ENCODE measurements at regions not wholly inside any gene's neighbourhood (a gene's known extent, or its start where the extent isn't known, plus 50 kb on each side); places are given as distances from the start of the nearest gene placed in this dataset.

DNA sequence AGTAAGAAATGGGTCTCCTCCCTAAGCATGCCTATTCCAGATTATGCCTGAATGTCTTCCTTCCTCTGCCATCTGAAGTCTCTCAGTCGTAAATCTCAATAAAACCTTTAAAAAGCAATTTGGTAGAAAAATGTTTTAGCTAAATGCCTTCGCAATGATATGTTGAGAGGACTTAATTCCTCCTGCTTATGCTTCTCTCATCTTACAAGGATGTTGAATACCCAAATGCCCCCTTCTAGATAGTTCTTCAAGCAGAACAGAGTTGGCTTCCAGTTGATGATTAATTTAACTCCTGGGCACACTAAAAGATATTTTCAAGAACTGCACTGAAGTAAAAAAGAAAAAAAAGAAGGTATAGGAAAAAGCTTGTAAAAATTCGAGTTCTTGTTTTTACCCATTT, 275.0 kb upstream of the SPTLC3 start:
- TF ChIP-seq, protein P1, sequence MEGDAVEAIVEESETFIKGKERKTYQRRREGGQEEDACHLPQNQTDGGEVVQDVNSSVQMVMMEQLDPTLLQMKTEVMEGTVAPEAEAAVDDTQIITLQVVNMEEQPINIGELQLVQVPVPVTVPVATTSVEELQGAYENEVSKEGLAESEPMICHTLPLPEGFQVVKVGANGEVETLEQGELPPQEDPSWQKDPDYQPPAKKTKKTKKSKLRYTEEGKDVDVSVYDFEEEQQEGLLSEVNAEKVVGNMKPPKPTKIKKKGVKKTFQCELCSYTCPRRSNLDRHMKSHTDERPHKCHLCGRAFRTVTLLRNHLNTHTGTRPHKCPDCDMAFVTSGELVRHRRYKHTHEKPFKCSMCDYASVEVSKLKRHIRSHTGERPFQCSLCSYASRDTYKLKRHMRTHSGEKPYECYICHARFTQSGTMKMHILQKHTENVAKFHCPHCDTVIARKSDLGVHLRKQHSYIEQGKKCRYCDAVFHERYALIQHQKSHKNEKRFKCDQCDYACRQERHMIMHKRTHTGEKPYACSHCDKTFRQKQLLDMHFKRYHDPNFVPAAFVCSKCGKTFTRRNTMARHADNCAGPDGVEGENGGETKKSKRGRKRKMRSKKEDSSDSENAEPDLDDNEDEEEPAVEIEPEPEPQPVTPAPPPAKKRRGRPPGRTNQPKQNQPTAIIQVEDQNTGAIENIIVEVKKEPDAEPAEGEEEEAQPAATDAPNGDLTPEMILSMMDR (IDR thresholded peaks at IDR 0.05; ENCODE audit: low read depth, low read length, poor library complexity, severe bottlenecking), result no peak
- no peak for TF ChIP-seq EZH2phosphoT487 (IDR thresholded peaks at IDR 0.05; ENCODE audit: borderline replicate concordance, low read length)

Data from DOHH2 (cell line).